BLaER1 treated with 17β-estradiol and CSF1 and Interleukin-3, amounts not matched to agents 10 nM and 100 nM (cell line): ENCODE measurements at regions not wholly inside any gene's neighbourhood (a gene's known extent, or its start where the extent isn't known, plus 50 kb on each side); places are given as distances from the start of the nearest gene placed in this dataset.

Experiments
- H3K27ac ChIP-seq, 11 experiments: shearing (Covaris generic); formaldehyde crosslinking; 2 replicates each; pipeline ENCODE4 v1.8.1; 2022
- H3K27me3 ChIP-seq, 11 experiments: shearing (Covaris generic); formaldehyde crosslinking; 2 replicates each; pipeline ENCODE4 v1.8.1; 2022
- H3K36me3 ChIP-seq, 11 experiments: shearing (Covaris generic); formaldehyde crosslinking; 2 replicates each; pipeline ENCODE4 v1.8.1; 2022
- H3K4me1 ChIP-seq, 10 experiments: shearing (Covaris generic); formaldehyde crosslinking; 2 replicates each; pipeline ENCODE4 v1.8.1; 2022
- H3K4me2 ChIP-seq, 11 experiments: shearing (Covaris generic); formaldehyde crosslinking; 2 replicates each; pipeline ENCODE4 v1.8.1; 2022
- H3K4me3 ChIP-seq, 10 experiments: shearing (Covaris generic); formaldehyde crosslinking; 2 replicates each; pipeline ENCODE4 v1.8.1; 2022
- H3K9ac ChIP-seq, 11 experiments: shearing (Covaris generic); formaldehyde crosslinking; 2 replicates each; pipeline ENCODE4 v1.8.1; 2022
- H3K9me3 ChIP-seq, 11 experiments: shearing (Covaris generic); formaldehyde crosslinking; replicated peaks in 1 of 11; 2 replicates each; pipeline ENCODE4 v1.8.1; 2022
- H4K20me1 ChIP-seq, 11 experiments: shearing (Covaris generic); formaldehyde crosslinking; 2 replicates each; pipeline ENCODE4 v1.8.1; 2022
- Cebpa-rat ChIP-seq, 11 experiments: shearing (Covaris generic); IDR thresholded peaks; 2 replicates each; pipeline ENCODE4 v1.8.1; 2022

- H3K9ac ChIP-seq = no peak overlapping the region
- no peaks in the 10 kb centered on the region for H4K20me1 ChIP-seq
- H3K4me1 ChIP-seq = peaks cover 0 to 29% (median 19%) of the 10 kb centered on the region in 10 experiments; a peak in 13 of 20 replicates
- no peaks in the 10 kb centered on the region for H3K27me3 ChIP-seq
- H3K36me3 ChIP-seq = no peaks in the 10 kb centered on the region
- no peaks in the 10 kb centered on the region for H3K9me3 ChIP-seq
- no peak overlapping the region for H3K27ac ChIP-seq
- no peak overlapping the region for H3K4me3 ChIP-seq
- TF ChIP-seq Cebpa-rat (IDR thresholded peaks at IDR 0.05) = no peak
- no peak overlapping the region for H3K4me2 ChIP-seq
Observed at GRCh38 chr4:181529537-181529936, 713.7 kb upstream of the TENM3 start.

GRCh38 chr4:181536196-181536746, 706.9 kb upstream of the TENM3 start:
- TF ChIP-seq Cebpa-rat (IDR thresholded peaks at IDR 0.05) = no peak
- Histone ChIP-seq H3K36me3 (no peaks in the 10 kb centered on the region), H3K4me2 (no peak overlapping the region), H3K27ac (no peak overlapping the region), H3K9me3 (no peaks in the 10 kb centered on the region), H3K4me3 (no peak overlapping the region), H3K27me3 (no peaks in the 10 kb centered on the region), H4K20me1 (no peaks in the 10 kb centered on the region), H3K9ac (no peak overlapping the region), H3K4me1 (no peaks in the 10 kb centered on the region)

- Histone ChIP-seq H3K9me3 (no peaks in the 10 kb centered on the region), H3K27ac (no peak overlapping the region), H3K9ac (no peak overlapping the region), H3K4me1 (no peaks in the 10 kb centered on the region), H3K4me2 (no peak overlapping the region), H3K36me3 (no peaks in the 10 kb centered on the region), H3K27me3 (no peaks in the 10 kb centered on the region), H4K20me1 (no peaks in the 10 kb centered on the region), H3K4me3 (no peak overlapping the region)
- no peak for TF ChIP-seq Cebpa-rat (IDR thresholded peaks at IDR 0.05)
Observed at GRCh38 chr4:181536811-181537434, 706.3 kb upstream of the TENM3 start.

GRCh38 chr4:181538431-181538830, 704.8 kb upstream of the TENM3 start:
- H3K27ac ChIP-seq = no peak overlapping the region
- no peaks in the 10 kb centered on the region for H3K9me3 ChIP-seq
- H3K27me3 ChIP-seq = no peaks in the 10 kb centered on the region
- H3K4me3 ChIP-seq = no peak overlapping the region
- no peak overlapping the region for H3K4me2 ChIP-seq
- H4K20me1 ChIP-seq = no peaks in the 10 kb centered on the region
- no peaks in the 10 kb centered on the region for H3K36me3 ChIP-seq
- H3K9ac ChIP-seq = no peak overlapping the region
- no peak for TF ChIP-seq Cebpa-rat (IDR thresholded peaks at IDR 0.05)
- H3K4me1 ChIP-seq = no peaks in the 10 kb centered on the region

DNA sequence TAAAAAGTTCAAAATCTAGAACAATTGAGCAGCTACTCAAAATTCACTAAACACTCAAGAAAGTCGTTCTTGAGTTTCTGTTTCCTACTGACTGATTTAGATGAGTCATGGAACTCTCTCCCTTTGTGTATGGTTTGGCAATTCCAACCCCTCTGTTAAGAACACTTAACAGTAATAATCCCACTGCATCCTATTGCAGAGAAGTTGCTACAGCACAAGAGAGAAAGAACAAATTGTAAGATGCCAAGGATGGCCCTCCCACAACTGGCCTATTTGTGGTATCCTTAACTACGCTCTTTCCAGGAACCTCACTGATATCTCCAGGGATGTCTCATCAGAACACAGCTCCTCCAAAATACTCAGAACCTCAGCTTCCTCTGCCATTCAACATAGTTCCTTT, 701.8 kb upstream of the TENM3 start:
- Histone ChIP-seq H3K9ac (no peak overlapping the region), H3K4me3 (no peak overlapping the region), H3K4me1 (no peaks in the 10 kb centered on the region), H3K9me3 (no peaks in the 10 kb centered on the region), H4K20me1 (no peaks in the 10 kb centered on the region), H3K36me3 (no peaks in the 10 kb centered on the region), H3K27me3 (no peaks in the 10 kb centered on the region), H3K4me2 (no peak overlapping the region), H3K27ac (no peak overlapping the region)
- TF ChIP-seq Cebpa-rat (IDR thresholded peaks at IDR 0.05) = no peak

DNA sequence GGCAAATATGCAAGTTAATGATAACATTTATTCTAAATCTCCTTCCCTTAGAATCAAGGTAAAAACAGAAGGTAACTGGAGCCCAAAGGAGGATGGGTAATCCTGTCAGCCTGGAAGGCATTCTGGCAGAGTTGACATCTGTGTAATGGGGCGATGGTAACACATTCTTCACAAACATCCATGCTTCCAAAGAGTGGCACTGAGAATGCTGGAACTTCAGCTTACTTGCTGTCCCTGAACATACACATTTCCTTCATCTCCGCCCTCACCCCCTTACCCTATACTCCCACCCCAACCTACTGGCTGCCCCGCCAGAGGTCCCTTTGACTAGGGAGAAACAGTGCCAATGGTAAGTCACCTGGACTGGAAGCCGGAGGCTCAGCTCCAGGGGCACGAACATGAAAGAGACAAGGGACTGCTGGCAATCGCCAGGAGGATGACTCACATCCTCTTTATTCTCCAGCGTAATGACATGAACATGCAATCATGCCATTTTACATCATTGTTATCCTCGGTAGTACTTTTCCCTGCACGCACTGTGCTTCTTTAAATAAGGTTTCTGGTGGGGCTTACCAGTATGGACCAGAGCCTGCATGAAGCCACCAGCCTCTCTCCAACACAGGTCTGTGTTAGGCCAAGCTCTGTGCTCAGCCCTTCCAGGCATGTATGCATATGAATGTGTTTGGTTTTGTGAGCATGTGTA, 694.2 kb upstream of the TENM3 start:
- TF ChIP-seq Cebpa-rat (IDR thresholded peaks at IDR 0.05) = no peak
- Histone ChIP-seq H3K4me3 (no peak overlapping the region), H3K4me2 (peak overlapping the region in 1 of 11 experiments; percentile 0; a peak in 1 of 22 replicates), H4K20me1 (no peaks in the 10 kb centered on the region), H3K27me3 (no peaks in the 10 kb centered on the region), H3K36me3 (no peaks in the 10 kb centered on the region), H3K4me1 (peaks cover 0 to 5% (median 0%) of the 10 kb centered on the region in 10 experiments; a peak in 2 of 20 replicates), H3K27ac (no peak overlapping the region), H3K9me3 (no peaks in the 10 kb centered on the region), H3K9ac (no peak overlapping the region)

DNA sequence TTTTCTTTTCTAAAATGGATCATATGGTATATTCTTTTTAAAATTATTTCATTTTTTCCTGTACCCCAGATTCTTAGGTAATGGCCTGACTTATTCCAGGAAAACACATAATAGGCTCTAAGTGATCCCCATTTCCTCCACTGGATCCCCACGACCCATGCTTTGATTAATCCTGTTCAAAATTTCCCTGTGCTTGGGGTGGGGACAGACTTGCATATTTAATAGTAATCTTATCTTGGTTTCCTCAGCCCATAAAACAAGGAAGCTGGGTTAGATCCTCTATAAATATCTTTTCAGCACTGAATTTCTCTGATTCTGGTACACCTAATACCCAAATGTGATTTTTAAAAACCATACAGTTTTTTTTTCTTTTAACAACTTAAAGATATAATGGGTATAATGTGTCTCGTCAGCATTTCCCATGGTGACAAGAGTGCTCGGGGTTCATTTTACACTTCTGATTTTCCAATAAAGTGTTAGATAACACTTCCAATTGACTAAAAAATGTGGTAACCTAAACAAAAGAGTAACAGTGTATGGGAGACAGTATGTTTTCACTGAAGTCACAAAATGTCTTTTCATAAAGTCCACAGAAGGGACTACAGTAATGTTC, 693.5 kb upstream of the TENM3 start:
- Histone ChIP-seq H3K9me3 (no peaks in the 10 kb centered on the region), H4K20me1 (no peaks in the 10 kb centered on the region), H3K4me2 (peak overlapping the region in 1 of 11 experiments; percentile 0; a peak in 1 of 22 replicates), H3K4me3 (no peak overlapping the region), H3K27ac (no peak overlapping the region), H3K9ac (no peak overlapping the region), H3K36me3 (no peaks in the 10 kb centered on the region), H3K27me3 (no peaks in the 10 kb centered on the region), H3K4me1 (peaks cover 0 to 5% (median 0%) of the 10 kb centered on the region in 10 experiments; a peak in 2 of 20 replicates)
- no peak for TF ChIP-seq Cebpa-rat (IDR thresholded peaks at IDR 0.05)

- TF ChIP-seq Cebpa-rat (IDR thresholded peaks at IDR 0.05) = no peak
- H3K9me3 ChIP-seq = no peaks in the 10 kb centered on the region
- no peak overlapping the region for H3K27ac ChIP-seq
- H3K9ac ChIP-seq = no peak overlapping the region
- H3K36me3 ChIP-seq = no peaks in the 10 kb centered on the region
- H3K4me1 ChIP-seq = peaks cover 0 to 5% (median 0%) of the 10 kb centered on the region in 10 experiments; a peak in 2 of 20 replicates
- H3K4me3 ChIP-seq = no peak overlapping the region
- H3K4me2 ChIP-seq = no peak overlapping the region
- H4K20me1 ChIP-seq = no peaks in the 10 kb centered on the region
- no peaks in the 10 kb centered on the region for H3K27me3 ChIP-seq
Observed at GRCh38 chr4:181550381-181550780, 692.8 kb upstream of the TENM3 start.

DNA sequence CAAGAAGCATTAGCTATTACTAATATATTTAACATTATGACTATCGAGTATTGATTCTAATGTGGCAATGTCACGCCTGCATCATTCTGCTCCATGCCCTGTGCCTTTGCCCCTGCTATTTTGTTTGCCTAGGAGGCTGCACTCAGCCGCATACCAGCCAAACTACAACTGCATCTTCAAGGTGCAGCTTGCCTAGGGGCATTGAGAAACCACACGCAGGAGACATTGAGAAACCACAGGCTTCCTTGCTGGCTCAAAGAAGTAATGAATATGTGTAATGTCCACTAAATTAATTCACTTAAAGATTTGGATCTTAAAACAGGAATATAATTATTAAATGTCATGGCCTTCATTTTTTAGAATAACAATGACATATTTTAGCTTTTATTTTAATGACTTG, 683.6 kb upstream of the TENM3 start:
- H4K20me1 ChIP-seq = no peaks in the 10 kb centered on the region
- peaks cover 0 to 10% (median 4%) of the 10 kb centered on the region in 11 experiments; a peak in 4 of 22 replicates for H3K9me3 ChIP-seq
- no peak overlapping the region for H3K9ac ChIP-seq
- no peaks in the 10 kb centered on the region for H3K36me3 ChIP-seq
- H3K4me3 ChIP-seq = no peak overlapping the region
- H3K4me1 ChIP-seq = no peaks in the 10 kb centered on the region
- H3K27ac ChIP-seq = no peak overlapping the region
- H3K4me2 ChIP-seq = no peak overlapping the region
- no peaks in the 10 kb centered on the region for H3K27me3 ChIP-seq
- TF ChIP-seq Cebpa-rat (IDR thresholded peaks at IDR 0.05) = no peak
